WTC11 (cell line): ENCODE measurements at regions not wholly inside any gene's neighbourhood (a gene's known extent, or its start where the extent isn't known, plus 50 kb on each side); places are given as distances from the start of the nearest gene placed in this dataset.

Experiments
- ATAC-seq: fragments of 200-7000 bp; cut with Tn5 transposase; 2 replicates; pipeline ENCODE4 v1.10.0; 2021; ENCODE audit warnings: mild to moderate bottlenecking, moderate library complexity
- CTCF ChIA-PET: fragments of 300-600 bp; sonication (Branson Sonifier 250); formaldehyde crosslinking; loops from one replicate; lab custom pipeline; 2021; ENCODE audit warnings: antibody characterized with exemption; lab: Charles Lee
- POLR2A ChIA-PET: fragments of 350-600 bp; sonication (Branson Sonifier 250); formaldehyde crosslinking; loops from one replicate; lab custom pipeline; 2021; ENCODE audit warnings: antibody characterized with exemption; lab: Charles Lee
- DNase-seq: peaks from one replicate; pipeline ENCODE4 v3.0.0; 2021; ENCODE audit warnings: low spot score
- H3K27ac Mint-ChIP-seq: 2 replicates; pipeline ENCODE4 v1.8.0; 2021; ENCODE audit warnings: mixed read lengths
- H3K27me3 Mint-ChIP-seq: 2 replicates; pipeline ENCODE4 v1.8.0; 2021; ENCODE audit warnings: low read depth, mild to moderate bottlenecking, moderate library complexity, mixed read lengths
- H3K36me3 Mint-ChIP-seq: 2 replicates; pipeline ENCODE4 v1.8.0; 2021; ENCODE audit warnings: mixed read lengths
- H3K4me1 Mint-ChIP-seq: 2 replicates; pipeline ENCODE4 v1.8.0; 2022; ENCODE audit warnings: mixed read lengths
- H3K4me3 Mint-ChIP-seq: 2 replicates; pipeline ENCODE4 v1.8.0; 2021; ENCODE audit warnings: mild to moderate bottlenecking, moderate library complexity, mixed read lengths
- H3K9me3 Mint-ChIP-seq: 2 replicates; pipeline ENCODE4 v1.8.0; 2021; ENCODE audit warnings: mixed read lengths
- AR ChIP-seq: fragments of 250-450 bp; sonication (Bioruptor Pico); IDR thresholded peaks from 2 replicates; pipeline ENCODE4 v1.9.0; 2021; ENCODE audit warnings: mild to moderate bottlenecking
- CREM ChIP-seq: sonication (generic); formaldehyde crosslinking; IDR thresholded peaks from 2 replicates; pipeline ENCODE4 v1.8.1; 2022; ENCODE audit warnings: mild to moderate bottlenecking, missing genetic modification reagents, moderate library complexity
- EMX1 ChIP-seq: fragments of 250-450 bp; sonication (Bioruptor Pico); IDR thresholded peaks from 2 replicates; pipeline ENCODE4 v1.8.0; 2021; ENCODE audit warnings: mild to moderate bottlenecking
- ETV6 ChIP-seq: sonication (generic); formaldehyde crosslinking; IDR thresholded peaks from 2 replicates; pipeline ENCODE4 v1.8.1; 2022; ENCODE audit warnings: mild to moderate bottlenecking, missing genetic modification reagents
- FOXJ3 ChIP-seq: sonication (generic); formaldehyde crosslinking; IDR thresholded peaks from 2 replicates; pipeline ENCODE4 v1.9.0; 2021; ENCODE audit warnings: missing genetic modification reagents, mild to moderate bottlenecking, borderline replicate concordance
- GABPB1 ChIP-seq: sonication (generic); formaldehyde crosslinking; IDR thresholded peaks from 2 replicates; pipeline ENCODE4 v1.8.1; 2023; ENCODE audit warnings: mild to moderate bottlenecking, missing genetic modification reagents
- KAT7 ChIP-seq: sonication (generic); formaldehyde crosslinking; IDR thresholded peaks from 2 replicates; pipeline ENCODE4 v1.8.1; 2023; ENCODE audit warnings: missing genetic modification reagents, mild to moderate bottlenecking, borderline replicate concordance
- NFATC4 ChIP-seq: fragments of 250-450 bp; sonication (Bioruptor Pico); IDR thresholded peaks from 2 replicates; pipeline ENCODE4 v1.9.0; 2021; ENCODE audit warnings: mild to moderate bottlenecking
- OVOL2 ChIP-seq: fragments of 250-450 bp; sonication (Bioruptor Pico); IDR thresholded peaks from 2 replicates; pipeline ENCODE4 v1.9.0; 2021; ENCODE audit warnings: mild to moderate bottlenecking, borderline replicate concordance
- PRDM15 ChIP-seq: sonication (generic); formaldehyde crosslinking; IDR thresholded peaks from 2 replicates; pipeline ENCODE4 v1.8.0; 2022; ENCODE audit warnings: missing genetic modification reagents
- RORB ChIP-seq: fragments of 250-450 bp; sonication (Bioruptor Pico); IDR thresholded peaks from 2 replicates; pipeline ENCODE4 v1.9.0; 2021; ENCODE audit warnings: mild to moderate bottlenecking
- SOX15 ChIP-seq: fragments of 250-450 bp; sonication (Bioruptor Pico); IDR thresholded peaks from 2 replicates; pipeline ENCODE4 v1.9.0; 2021; ENCODE audit warnings: mild to moderate bottlenecking
- TP53 ChIP-seq: sonication (generic); formaldehyde crosslinking; IDR thresholded peaks from 2 replicates; pipeline ENCODE4 v1.8.1; 2023; ENCODE audit warnings: mild to moderate bottlenecking, missing genetic modification reagents
- ZMAT4 ChIP-seq: fragments of 250-450 bp; sonication (Bioruptor Pico); IDR thresholded peaks from 2 replicates; pipeline ENCODE4 v1.9.0; 2021; ENCODE audit warnings: mild to moderate bottlenecking
- ZNF232 ChIP-seq: sonication (generic); formaldehyde crosslinking; IDR thresholded peaks from 2 replicates; pipeline ENCODE4 v1.8.0; 2022; ENCODE audit warnings: mild to moderate bottlenecking, missing genetic modification reagents
- ZNF281 ChIP-seq: sonication (generic); formaldehyde crosslinking; IDR thresholded peaks from 2 replicates; pipeline ENCODE4 v1.8.0; 2023; ENCODE audit warnings: mild to moderate bottlenecking, missing genetic modification reagents
- ZNF425 ChIP-seq: fragments of 250-450 bp; sonication (Bioruptor Pico); conservative IDR thresholded peaks from 2 replicates; pipeline ENCODE4 v1.9.0; 2021; ENCODE audit warnings: mild to moderate bottlenecking

GRCh38 chr3:160115387-160115786 lies 109.8 kb upstream of the C3orf80 start:
- H3K27ac Mint-ChIP-seq = no peak overlapping the region
- peaks cover 10% of the 10 kb centered on the region for H3K9me3 Mint-ChIP-seq
- DNase-seq (no peak), ATAC-seq (no peak)
- no peaks in the 10 kb centered on the region for H3K27me3 Mint-ChIP-seq
- POLR2A ChIA-PET = no interaction called here
- peaks cover 8% of the 10 kb centered on the region for H3K36me3 Mint-ChIP-seq
- H3K4me3 Mint-ChIP-seq = no peak overlapping the region
- TF ChIP-seq SOX15 (CRISPR knock-in tag) (no peak), PRDM15 (no peak), TP53 (CRISPR knock-in tag) (no peak), OVOL2 (CRISPR knock-in tag) (no peak)
- H3K4me1 Mint-ChIP-seq = peaks cover 16% of the 10 kb centered on the region
- CTCF ChIA-PET = no interaction called here

GRCh38 chr3:160124224-160124623 lies 101.0 kb upstream of the C3orf80 start:
- TF ChIP-seq KAT7 (CRISPR knock-in tag) (no peak), RORB (no peak), ZNF425 (no peak), SOX15 (CRISPR knock-in tag) (no peak), GABPB1 (CRISPR knock-in tag) (no peak), ZNF232 (CRISPR knock-in tag) (no peak), ZMAT4 (CRISPR knock-in tag) (no peak), ETV6 (CRISPR knock-in tag) (no peak), FOXJ3 (CRISPR knock-in tag) (no peak)
- H3K4me1 Mint-ChIP-seq = peaks cover 8% of the 10 kb centered on the region
- H3K27me3 Mint-ChIP-seq = no peaks in the 10 kb centered on the region
- H3K9me3 Mint-ChIP-seq = peaks cover 13% of the 10 kb centered on the region
- POLR2A ChIA-PET = no interaction called here
- peaks cover 10% of the 10 kb centered on the region for H3K36me3 Mint-ChIP-seq
- no peak overlapping the region for H3K4me3 Mint-ChIP-seq
- DNase-seq = no peak
- CTCF ChIA-PET = interaction anchor here (1.0 kb wide), 1 partner anchor 9 kb away, joined by 3 read pairs; no protein-coding TSS in a partner anchor
- ATAC-seq = no peak
- no peak overlapping the region for H3K27ac Mint-ChIP-seq

- POLR2A ChIA-PET = no interaction called here
- no peak for TF ChIP-seq ZNF281 (CRISPR knock-in tag)
- no peak for TF ChIP-seq TP53 (CRISPR knock-in tag)
- TF ChIP-seq CREM (CRISPR knock-in tag) = no peak
- no peak for TF ChIP-seq GABPB1 (CRISPR knock-in tag)
- no peak for TF ChIP-seq EMX1 (CRISPR knock-in tag)
- TF ChIP-seq RORB = no peak
- no peak for TF ChIP-seq AR (CRISPR knock-in tag)
- TF ChIP-seq ZMAT4 (CRISPR knock-in tag) = no peak
- no peak for TF ChIP-seq NFATC4 (CRISPR knock-in tag)
Observed at GRCh38 chr3:160125258-160125657, 100.0 kb upstream of the C3orf80 start.

More at GRCh38 chr3:160125258-160125657, 100.0 kb upstream of the C3orf80 start:
- no peak for ATAC-seq
- Mint-ChIP-seq H3K4me1 (peaks cover 8% of the 10 kb centered on the region), H3K27ac (no peak overlapping the region), H3K9me3 (peaks cover 9% of the 10 kb centered on the region), H3K27me3 (no peaks in the 10 kb centered on the region), H3K4me3 (no peak overlapping the region), H3K36me3 (peaks cover 6% of the 10 kb centered on the region)
- CTCF ChIA-PET = no interaction called here
- DNase-seq = no peak
